ENCODE measurements at regions not wholly inside any gene's neighbourhood (a gene's known extent, or its start where the extent isn't known, plus 50 kb on each side); places are given as distances from the start of the nearest gene placed in this dataset.

GRCh38 chr15:58381697-58382096 lies 50.1 kb upstream of the LIPC start:
- no peak for TF ChIP-seq CTCF (IDR thresholded peaks at IDR 0.05; ENCODE audit: borderline replicate concordance)
- Histone ChIP-seq H3K27me3 (ENCODE audit: low read depth) (no peaks in the 10 kb centered on the region), H3K9me3 (replicated peaks) (peaks cover 9% of the 10 kb centered on the region), H3K4me1 (no peaks in the 10 kb centered on the region), H3K27ac (replicated peaks) (no peak overlapping the region), H3K36me3 (no peaks in the 10 kb centered on the region), H3K4me3 (no peak overlapping the region)
- intact Hi-C loops (cut with micrococcal nuclease): no loop called here
- DNase-seq: no peak
